A549 (cell line): ENCODE measurements at regions not wholly inside any gene's neighbourhood (a gene's known extent, or its start where the extent isn't known, plus 50 kb on each side); places are given as distances from the start of the nearest gene placed in this dataset.

Experiments
- CTCF ChIP-seq: fragments of >200 bp; sonication (Bioruptor Twin); formaldehyde crosslinking; IDR thresholded peaks from 3 replicates; pipeline ENCODE4 v1.5.1; 2016
- FOSB ChIP-seq: fragments of 250-450 bp; sonication (Bioruptor Pico); IDR thresholded peaks from 2 replicates; pipeline ENCODE4 v1.5.0; 2020; ENCODE audit warnings: mild to moderate bottlenecking, moderate library complexity
- MAX ChIP-seq: IDR thresholded peaks from 2 replicates; pipeline ENCODE4 v1.6.1; 2012
- REST ChIP-seq: fragments of 200-600 bp; sonication (generic); IDR thresholded peaks from 2 replicates; pipeline ENCODE4 v1.6.1; 2016; ENCODE audit warnings: antibody characterized with exemption, mild to moderate bottlenecking, moderate library complexity
- USF2 ChIP-seq: fragments of 450-650 bp; IDR thresholded peaks from 2 replicates; pipeline ENCODE4 v1.6.1; 2014; ENCODE audit warnings: antibody characterized with exemption
- ZSCAN20 ChIP-seq: fragments of 250-450 bp; sonication (Bioruptor Pico); IDR thresholded peaks from 2 replicates; pipeline ENCODE4 v1.8.0; 2022; ENCODE audit warnings: mild to moderate bottlenecking, moderate library complexity

GRCh38 chr10:24034571-24034970, 174.4 kb upstream of the KIAA1217 start:
- TF ChIP-seq CTCF (no peak), USF2 (no peak), MAX (no peak), FOSB (no peak), REST (no peak), ZSCAN20 (no peak)
